Skeletal muscle tissue (tissue), 3 donors: ENCODE measurements at regions not wholly inside any gene's neighbourhood (a gene's known extent, or its start where the extent isn't known, plus 50 kb on each side); places are given as distances from the start of the nearest gene placed in this dataset.

Experiments
- H3K27ac ChIP-seq: one replicate; pipeline ENCODE4 v1.7.0; 2013; ENCODE audit warnings: mild to moderate bottlenecking, low read depth, low read length, inconsistent platforms
- H3K27me3 ChIP-seq, 3 donors: one replicate each; pipeline ENCODE4 v1.7.0; 2013; ENCODE audit warnings: low read length in 3 of 3; ENCODE audit not compliant: control insufficient read depth in 3 of 3, insufficient read depth in 3 of 3
- H3K36me3 ChIP-seq, 3 donors: one replicate each; pipeline ENCODE4 v1.7.0; 2013; ENCODE audit warnings: low read length in 3 of 3; ENCODE audit not compliant: control insufficient read depth in 3 of 3, insufficient read depth in 3 of 3
- H3K4me1 ChIP-seq, 3 donors: one replicate each; pipeline ENCODE4 v1.7.0; 2013; ENCODE audit warnings: low read length in 3 of 3, mild to moderate bottlenecking in 3 of 3; ENCODE audit not compliant: control insufficient read depth in 3 of 3, insufficient read depth in 3 of 3
- H3K4me3 ChIP-seq, 3 donors: one replicate each; pipeline ENCODE4 v1.7.0; 2013; ENCODE audit warnings: low read length in 3 of 3
- H3K9ac ChIP-seq, 3 donors: one replicate each; pipeline ENCODE4 v1.7.0; 2013; ENCODE audit warnings: low read length in 3 of 3, mild to moderate bottlenecking in 3 of 3, moderate library complexity in 2 of 3, low read depth in 1 of 3
- H3K9me3 ChIP-seq, 3 donors: one replicate each; pipeline ENCODE4 v1.7.0; 2013; ENCODE audit warnings: low read length in 3 of 3; ENCODE audit not compliant: control insufficient read depth in 3 of 3
- donor health status: Osteomylitis.

GRCh38 chr14:39772627-39773026 lies 340.4 kb upstream of the FBXO33 start:
- H3K36me3 ChIP-seq, result no peaks in the 10 kb centered on the region
- no peaks in the 10 kb centered on the region for H3K27me3 ChIP-seq
- H3K4me1 ChIP-seq, result no peaks in the 10 kb centered on the region
- H3K9ac ChIP-seq, result no peak overlapping the region
- no peak overlapping the region for H3K27ac ChIP-seq
- H3K9me3 ChIP-seq, result no peaks in the 10 kb centered on the region
- no peak overlapping the region for H3K4me3 ChIP-seq

GRCh38 chr14:39768589-39768988 lies 336.4 kb upstream of the FBXO33 start:
- no peaks in the 10 kb centered on the region for H3K4me1 ChIP-seq
- no peak overlapping the region for H3K27ac ChIP-seq
- H3K9me3 ChIP-seq, result no peaks in the 10 kb centered on the region
- H3K27me3 ChIP-seq, result no peaks in the 10 kb centered on the region
- no peak overlapping the region for H3K4me3 ChIP-seq
- H3K9ac ChIP-seq, result no peak overlapping the region
- no peaks in the 10 kb centered on the region for H3K36me3 ChIP-seq

GRCh38 chr14:39766397-39767000 lies 334.3 kb upstream of the FBXO33 start:
- Histone ChIP-seq H3K9me3 (no peaks in the 10 kb centered on the region), H3K27me3 (no peaks in the 10 kb centered on the region), H3K4me3 (no peak overlapping the region), H3K4me1 (no peaks in the 10 kb centered on the region), H3K9ac (no peak overlapping the region), H3K36me3 (no peaks in the 10 kb centered on the region), H3K27ac (no peak overlapping the region)

- Histone ChIP-seq H3K36me3 (no peaks in the 10 kb centered on the region), H3K27ac (no peak overlapping the region), H3K9me3 (no peaks in the 10 kb centered on the region), H3K27me3 (no peaks in the 10 kb centered on the region), H3K4me3 (no peak overlapping the region), H3K9ac (no peak overlapping the region), H3K4me1 (no peaks in the 10 kb centered on the region)
Observed at GRCh38 chr14:39765676-39766075, 333.4 kb upstream of the FBXO33 start.

GRCh38 chr14:39763402-39763890 lies 331.2 kb upstream of the FBXO33 start:
- no peaks in the 10 kb centered on the region for H3K36me3 ChIP-seq
- no peak overlapping the region for H3K9ac ChIP-seq
- no peak overlapping the region for H3K27ac ChIP-seq
- no peaks in the 10 kb centered on the region for H3K4me1 ChIP-seq
- no peaks in the 10 kb centered on the region for H3K9me3 ChIP-seq
- H3K27me3 ChIP-seq, result no peaks in the 10 kb centered on the region
- no peak overlapping the region for H3K4me3 ChIP-seq

- no peaks in the 10 kb centered on the region for H3K27me3 ChIP-seq
- H3K4me3 ChIP-seq, result no peak overlapping the region
- H3K36me3 ChIP-seq, result no peaks in the 10 kb centered on the region
- no peaks in the 10 kb centered on the region for H3K4me1 ChIP-seq
- no peak overlapping the region for H3K27ac ChIP-seq
- H3K9ac ChIP-seq, result no peak overlapping the region
- H3K9me3 ChIP-seq, result no peaks in the 10 kb centered on the region
Observed at GRCh38 chr14:39762576-39763401, 330.6 kb upstream of the FBXO33 start.

- H3K9ac ChIP-seq, result no peak overlapping the region
- no peak overlapping the region for H3K4me3 ChIP-seq
- H3K4me1 ChIP-seq, result no peaks in the 10 kb centered on the region
- H3K27me3 ChIP-seq, result no peaks in the 10 kb centered on the region
- H3K27ac ChIP-seq, result no peak overlapping the region
- H3K36me3 ChIP-seq, result no peaks in the 10 kb centered on the region
- no peaks in the 10 kb centered on the region for H3K9me3 ChIP-seq
Observed at GRCh38 chr14:39755269-39755878, 323.1 kb upstream of the FBXO33 start.

GRCh38 chr14:39740454-39740853 lies 308.2 kb upstream of the FBXO33 start:
- H3K27me3 ChIP-seq, result no peaks in the 10 kb centered on the region
- no peaks in the 10 kb centered on the region for H3K4me1 ChIP-seq
- no peak overlapping the region for H3K27ac ChIP-seq
- H3K4me3 ChIP-seq, result no peak overlapping the region
- H3K9me3 ChIP-seq, result no peaks in the 10 kb centered on the region
- no peaks in the 10 kb centered on the region for H3K36me3 ChIP-seq
- H3K9ac ChIP-seq, result no peak overlapping the region

- Histone ChIP-seq H3K4me1 (no peaks in the 10 kb centered on the region), H3K27ac (no peak overlapping the region), H3K4me3 (no peak overlapping the region), H3K9me3 (no peaks in the 10 kb centered on the region), H3K9ac (no peak overlapping the region), H3K36me3 (no peaks in the 10 kb centered on the region), H3K27me3 (no peaks in the 10 kb centered on the region)
Observed at GRCh38 chr14:39739796-39740195, 307.6 kb upstream of the FBXO33 start.

GRCh38 chr14:39734306-39734705 lies 302.1 kb upstream of the FBXO33 start:
- Histone ChIP-seq H3K4me1 (no peaks in the 10 kb centered on the region), H3K9ac (no peak overlapping the region), H3K36me3 (no peaks in the 10 kb centered on the region), H3K27me3 (no peaks in the 10 kb centered on the region), H3K4me3 (no peak overlapping the region), H3K9me3 (no peaks in the 10 kb centered on the region), H3K27ac (no peak overlapping the region)
